Peyer's patch (tissue), 4 donors: ENCODE measurements at regions not wholly inside any gene's neighbourhood (a gene's known extent, or its start where the extent isn't known, plus 50 kb on each side); places are given as distances from the start of the nearest gene placed in this dataset.
"Not testable (repeated sequence)": the region's sequence is repeated elsewhere in the genome, so short reads cannot be mapped to it uniquely, and the experiment has no call there.

ENCODE experiments used
- POLR2A ChIP-seq, 2 donors: fragments of 450-650 bp; IDR thresholded peaks; one replicate each; pipeline ENCODE4 v1.5.1; 2017; ENCODE audit warnings: antibody characterized with exemption in 2 of 2, mild to moderate bottlenecking in 2 of 2, moderate library complexity in 2 of 2
- TF ChIP-seq, protein P1 (sequence below), 6 experiments: fragments of 450-650 bp in 4 of 6; fragments of 200-600 bp in 2 of 6; sonication (generic) in 1 of 6; IDR thresholded peaks; one replicate each; pipeline ENCODE4 v1.5.1; 2017 to 2019; ENCODE audit warnings: antibody characterized with exemption in 6 of 6, mild to moderate bottlenecking in 3 of 6, moderate library complexity in 1 of 6

DNA sequence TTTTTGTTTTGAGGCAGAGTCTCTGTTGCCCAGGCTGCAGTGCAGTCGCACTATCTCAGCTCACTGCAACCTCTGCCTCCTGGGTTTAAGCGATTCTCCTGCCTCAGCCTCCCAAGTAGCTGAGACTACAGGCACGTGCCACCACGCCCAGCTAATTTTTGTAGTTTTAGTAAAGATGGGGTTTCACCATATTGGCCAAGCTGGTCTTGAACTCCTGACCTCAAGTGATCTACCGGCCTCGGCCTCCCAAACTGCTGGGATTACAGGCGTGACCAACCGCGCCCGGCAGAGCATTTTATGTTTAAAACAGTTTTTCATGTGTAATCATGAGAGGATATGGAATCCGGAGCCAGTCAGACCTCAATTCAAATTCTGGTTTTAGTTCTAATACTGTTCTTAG is 94.0 kb upstream of the CHD2 start:
- TF ChIP-seq, protein P1, sequence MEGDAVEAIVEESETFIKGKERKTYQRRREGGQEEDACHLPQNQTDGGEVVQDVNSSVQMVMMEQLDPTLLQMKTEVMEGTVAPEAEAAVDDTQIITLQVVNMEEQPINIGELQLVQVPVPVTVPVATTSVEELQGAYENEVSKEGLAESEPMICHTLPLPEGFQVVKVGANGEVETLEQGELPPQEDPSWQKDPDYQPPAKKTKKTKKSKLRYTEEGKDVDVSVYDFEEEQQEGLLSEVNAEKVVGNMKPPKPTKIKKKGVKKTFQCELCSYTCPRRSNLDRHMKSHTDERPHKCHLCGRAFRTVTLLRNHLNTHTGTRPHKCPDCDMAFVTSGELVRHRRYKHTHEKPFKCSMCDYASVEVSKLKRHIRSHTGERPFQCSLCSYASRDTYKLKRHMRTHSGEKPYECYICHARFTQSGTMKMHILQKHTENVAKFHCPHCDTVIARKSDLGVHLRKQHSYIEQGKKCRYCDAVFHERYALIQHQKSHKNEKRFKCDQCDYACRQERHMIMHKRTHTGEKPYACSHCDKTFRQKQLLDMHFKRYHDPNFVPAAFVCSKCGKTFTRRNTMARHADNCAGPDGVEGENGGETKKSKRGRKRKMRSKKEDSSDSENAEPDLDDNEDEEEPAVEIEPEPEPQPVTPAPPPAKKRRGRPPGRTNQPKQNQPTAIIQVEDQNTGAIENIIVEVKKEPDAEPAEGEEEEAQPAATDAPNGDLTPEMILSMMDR (IDR thresholded peaks at IDR 0.05), result not testable (repeated sequence)
- not testable (repeated sequence) for TF ChIP-seq POLR2A (IDR thresholded peaks at IDR 0.05)
